ENCODE measurements at regions not wholly inside any gene's neighbourhood (a gene's known extent, or its start where the extent isn't known, plus 50 kb on each side); places are given as distances from the start of the nearest gene placed in this dataset.

DNA sequence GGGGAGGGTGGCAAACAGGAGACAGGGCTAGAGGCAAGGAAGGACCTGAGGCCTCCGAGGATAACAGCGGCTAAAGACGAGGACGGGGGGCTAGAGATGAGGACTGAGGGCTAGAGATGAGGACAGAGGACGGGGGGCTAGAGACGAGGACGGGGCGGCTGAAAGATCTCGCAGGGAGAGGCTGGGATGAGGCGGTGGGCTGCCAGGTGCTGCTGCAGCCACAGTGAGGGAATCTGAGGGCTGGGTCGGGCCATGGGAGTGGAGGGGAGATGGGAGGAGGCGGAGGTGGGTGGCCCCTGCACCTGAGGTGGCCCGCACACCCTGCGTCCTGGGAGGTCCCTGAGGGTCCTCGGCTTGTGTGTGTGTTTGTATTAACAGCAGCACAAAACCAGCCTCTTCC, 350.2 kb upstream of the SALL3 start:
- no peak overlapping the region for H3K27ac Mint-ChIP-seq
- ChIA-PET CTCF (no interaction called here), POLR2A (no interaction called here)
- Histone ChIP-seq H3K9me3 (ENCODE audit: control insufficient read depth in 2 of 3, low read length in 3 of 3) (peaks cover 0 to 4% (median 0%) of the 10 kb centered on the region in 3 experiments), H3K4me3 (ENCODE audit: low read length) (no peak overlapping the region), H3K4me1 (ENCODE audit: control insufficient read depth in 2 of 2, insufficient read depth in 2 of 2, low read length in 2 of 2) (peaks cover 4 to 9% of the 10 kb centered on the region in 2 donors), H3K27me3 (ENCODE audit: control insufficient read depth in 2 of 2, insufficient read depth in 2 of 2, low read length in 2 of 2) (no peaks in the 10 kb centered on the region), H3K36me3 (ENCODE audit: control insufficient read depth in 2 of 3, insufficient read depth in 3 of 3, low read length in 3 of 3) (no peaks in the 10 kb centered on the region), H3K27ac (ENCODE audit: low read depth, low read length) (no peak overlapping the region)
- H3K4me1 Mint-ChIP-seq: peaks cover 0 to 16% (median 7%) of the 10 kb centered on the region in 7 donors
- intact Hi-C loops (cut with micrococcal nuclease): no loop called here
- no peaks in the 10 kb centered on the region for H3K36me3 Mint-ChIP-seq
- peaks cover 0 to 25% (median 19%) of the 10 kb centered on the region in 5 donors for H3K27me3 Mint-ChIP-seq
- ATAC-seq (no peak), DNase-seq (no peak)
- H3K9me3 Mint-ChIP-seq: peaks cover 2 to 23% (median 7%) of the 10 kb centered on the region in 11 donors
- H3K4me3 Mint-ChIP-seq: no peak overlapping the region

DNA sequence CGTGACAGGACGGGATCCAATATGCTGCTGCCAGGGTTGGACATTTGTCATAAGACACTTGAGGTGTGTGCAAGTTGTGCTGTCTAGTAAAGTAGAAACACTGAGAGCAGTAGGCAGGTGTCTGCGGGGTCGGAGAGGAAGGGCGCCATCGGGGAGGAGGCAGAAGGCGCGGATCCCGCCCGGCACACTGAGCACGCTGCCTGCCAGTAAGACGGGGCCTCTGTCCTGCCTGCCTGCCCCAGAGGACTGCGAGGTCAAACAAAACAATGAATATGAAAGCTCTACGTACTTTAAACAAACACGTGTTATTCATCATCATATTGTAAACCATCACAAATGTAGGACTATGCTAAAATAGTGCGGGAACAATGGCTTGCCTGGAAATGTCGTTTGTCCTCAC, 349.3 kb upstream of the SALL3 start:
- no peak overlapping the region for H3K4me3 ChIP-seq (ENCODE audit: low read length)
- no peak overlapping the region for H3K27ac ChIP-seq (ENCODE audit: low read depth, low read length)
- peak overlapping the region in 1 of 9 donors; percentile 26 for H3K27ac Mint-ChIP-seq
- H3K27me3 Mint-ChIP-seq: peaks cover 0 to 16% (median 15%) of the 10 kb centered on the region in 5 donors
- DNase-seq: no peak
- no peaks in the 10 kb centered on the region for H3K36me3 Mint-ChIP-seq
- no peak overlapping the region for H3K4me3 Mint-ChIP-seq
- H3K4me1 Mint-ChIP-seq: peaks cover 0 to 21% (median 7%) of the 10 kb centered on the region in 7 donors
- H3K9me3 ChIP-seq (ENCODE audit: control insufficient read depth in 2 of 3, low read length in 3 of 3): peaks cover 0 to 4% (median 0%) of the 10 kb centered on the region in 3 experiments
- H3K4me1 ChIP-seq (ENCODE audit: control insufficient read depth in 2 of 2, insufficient read depth in 2 of 2, low read length in 2 of 2): peaks cover 9 to 15% of the 10 kb centered on the region in 2 donors
- no peaks in the 10 kb centered on the region for H3K36me3 ChIP-seq (ENCODE audit: control insufficient read depth in 2 of 3, insufficient read depth in 3 of 3, low read length in 3 of 3)
- intact Hi-C loops (cut with micrococcal nuclease): no loop called here
- ChIA-PET CTCF (no interaction called here), POLR2A (no interaction called here)
- no peak for ATAC-seq
- H3K9me3 Mint-ChIP-seq: peaks cover 2 to 23% (median 8%) of the 10 kb centered on the region in 11 donors
- no peaks in the 10 kb centered on the region for H3K27me3 ChIP-seq (ENCODE audit: control insufficient read depth in 2 of 2, insufficient read depth in 2 of 2, low read length in 2 of 2)

DNA sequence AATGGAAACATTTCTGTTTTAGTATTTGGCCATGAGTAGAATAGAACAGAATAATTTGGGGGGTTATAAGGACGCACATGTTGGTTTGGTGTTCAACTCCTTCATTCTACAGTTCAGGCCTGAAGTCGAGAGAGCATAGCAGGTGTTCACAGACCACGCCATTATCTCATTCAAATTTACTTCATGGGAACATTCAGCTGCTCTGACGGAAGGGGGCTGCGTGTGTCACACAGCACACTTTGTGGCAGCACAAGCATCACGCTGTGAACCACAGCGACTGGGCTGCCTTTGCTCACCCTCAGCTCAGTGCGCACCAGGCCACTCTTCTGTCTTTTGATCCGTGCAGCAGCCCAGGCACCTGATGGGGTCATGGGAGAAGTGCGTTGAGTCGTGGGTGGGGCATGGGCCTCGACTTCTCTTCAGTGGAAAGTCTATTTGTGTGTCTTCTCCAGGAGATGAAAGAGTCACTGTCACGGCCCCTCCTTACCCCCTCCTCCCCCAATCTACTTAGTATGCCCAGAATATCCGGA, 348.6 kb upstream of the SALL3 start:
- CTCF ChIA-PET: interaction anchor here (0.9 kb wide), 1 partner anchor 9 kb away, joined by 3 read pairs; no protein-coding TSS in a partner anchor
- Histone ChIP-seq H3K9me3 (ENCODE audit: control insufficient read depth in 2 of 3, low read length in 3 of 3) (peaks cover 0 to 4% (median 0%) of the 10 kb centered on the region in 3 experiments), H3K4me3 (ENCODE audit: low read length) (no peak overlapping the region), H3K27ac (ENCODE audit: low read depth, low read length) (no peak overlapping the region), H3K4me1 (ENCODE audit: control insufficient read depth in 2 of 2, insufficient read depth in 2 of 2, low read length in 2 of 2) (peaks cover 9 to 15% of the 10 kb centered on the region in 2 donors), H3K36me3 (ENCODE audit: control insufficient read depth in 2 of 3, insufficient read depth in 3 of 3, low read length in 3 of 3) (no peaks in the 10 kb centered on the region), H3K27me3 (ENCODE audit: control insufficient read depth in 2 of 2, insufficient read depth in 2 of 2, low read length in 2 of 2) (no peaks in the 10 kb centered on the region)
- DNase-seq (no peak), ATAC-seq (no peak)
- Mint-ChIP-seq H3K36me3 (peaks cover 0 to 4% (median 0%) of the 10 kb centered on the region in 5 donors), H3K27ac (no peak overlapping the region), H3K4me3 (no peak overlapping the region), H3K27me3 (peaks cover 0 to 13% (median 9%) of the 10 kb centered on the region in 5 donors), H3K9me3 (peaks cover 2 to 24% (median 12%) of the 10 kb centered on the region in 11 donors), H3K4me1 (peaks cover 0 to 28% (median 12%) of the 10 kb centered on the region in 7 donors)
- POLR2A ChIA-PET: no interaction called here
- intact Hi-C loops (cut with micrococcal nuclease): no loop called here

DNA sequence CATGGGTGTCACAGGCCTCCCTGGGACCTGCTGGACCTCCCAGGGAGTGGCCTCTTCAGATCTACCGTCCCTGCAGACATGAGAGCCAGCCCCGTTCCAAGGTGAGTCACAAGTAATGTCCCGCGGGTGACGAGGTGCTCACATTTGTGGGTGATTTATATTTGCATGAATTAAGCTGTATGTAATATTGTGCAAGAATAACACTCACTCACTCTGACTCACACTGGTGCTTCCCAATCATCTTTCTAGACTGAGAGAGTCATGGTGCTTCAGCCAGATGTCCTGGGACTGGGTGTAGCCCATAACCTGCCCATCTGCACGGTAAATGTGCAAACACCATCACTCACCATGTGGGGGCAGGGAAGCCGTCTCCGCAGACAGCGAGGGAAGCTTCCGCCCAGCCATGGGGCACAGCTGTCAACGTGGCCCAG, 347.5 kb upstream of the SALL3 start:
- Mint-ChIP-seq H3K4me1 (peaks cover 0 to 32% (median 19%) of the 10 kb centered on the region in 7 donors), H3K27me3 (peaks cover 0 to 4% (median 0%) of the 10 kb centered on the region in 5 donors), H3K36me3 (peaks cover 0 to 10% (median 0%) of the 10 kb centered on the region in 5 donors), H3K27ac (no peak overlapping the region), H3K9me3 (peaks cover 2 to 33% (median 14%) of the 10 kb centered on the region in 11 donors), H3K4me3 (no peak overlapping the region)
- DNase-seq: no peak
- ChIA-PET CTCF (no interaction called here), POLR2A (no interaction called here)
- ATAC-seq: peak; percentile 36
- Histone ChIP-seq H3K27ac (ENCODE audit: low read depth, low read length) (no peak overlapping the region), H3K4me3 (ENCODE audit: low read length) (no peak overlapping the region), H3K27me3 (ENCODE audit: control insufficient read depth in 2 of 2, insufficient read depth in 2 of 2, low read length in 2 of 2) (no peaks in the 10 kb centered on the region), H3K36me3 (ENCODE audit: control insufficient read depth in 2 of 3, insufficient read depth in 3 of 3, low read length in 3 of 3) (no peaks in the 10 kb centered on the region), H3K4me1 (ENCODE audit: control insufficient read depth in 2 of 2, insufficient read depth in 2 of 2, low read length in 2 of 2) (peaks cover 9 to 15% of the 10 kb centered on the region in 2 donors), H3K9me3 (ENCODE audit: control insufficient read depth in 2 of 3, low read length in 3 of 3) (peaks cover 0 to 4% (median 0%) of the 10 kb centered on the region in 3 experiments)
- intact Hi-C loops (cut with micrococcal nuclease): no loop called here

DNA sequence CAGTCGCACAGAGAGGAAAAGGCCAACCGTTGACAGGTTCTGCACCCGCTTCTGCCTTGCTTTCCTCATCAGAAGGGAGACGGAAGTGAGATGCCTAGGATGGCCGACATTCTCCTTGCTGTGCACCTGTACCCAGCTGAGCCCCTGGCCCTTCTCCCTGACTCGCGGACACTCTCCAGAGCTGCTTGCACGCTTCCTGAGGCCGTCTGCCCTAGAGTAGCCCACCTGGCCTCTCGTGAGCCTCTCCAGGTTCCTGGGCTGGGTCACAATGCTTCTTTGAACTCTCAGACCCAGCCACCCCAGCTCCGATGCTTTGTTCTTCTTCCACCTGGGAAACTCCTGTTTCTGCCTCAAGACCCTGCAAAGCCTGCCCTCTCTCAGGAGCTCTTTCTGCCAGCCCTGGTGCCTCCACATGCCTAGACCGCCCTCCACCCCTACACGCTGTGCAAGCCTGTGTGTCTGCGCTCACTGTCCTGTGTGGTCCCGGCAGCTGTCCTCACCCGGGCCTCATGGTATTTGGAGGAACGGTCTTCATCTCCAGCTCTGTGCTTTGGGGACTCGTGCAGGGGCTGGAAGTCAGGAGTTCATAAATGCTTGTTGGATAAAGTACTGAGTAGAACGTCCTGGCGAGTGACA, 345.4 kb upstream of the SALL3 start:
- H3K36me3 ChIP-seq (ENCODE audit: control insufficient read depth in 2 of 3, insufficient read depth in 3 of 3, low read length in 3 of 3): no peaks in the 10 kb centered on the region
- no peak overlapping the region for H3K4me3 ChIP-seq (ENCODE audit: low read length)
- no peak overlapping the region for H3K27ac ChIP-seq (ENCODE audit: low read depth, low read length)
- no peaks in the 10 kb centered on the region for H3K27me3 ChIP-seq (ENCODE audit: control insufficient read depth in 2 of 2, insufficient read depth in 2 of 2, low read length in 2 of 2)
- H3K27me3 Mint-ChIP-seq: no peaks in the 10 kb centered on the region
- H3K4me3 Mint-ChIP-seq: peak overlapping the region in 3 of 10 donors; percentile 38 to 71 (median 39)
- DNase-seq: no peak
- ChIA-PET POLR2A (no interaction called here), CTCF (interaction anchor here (0.6 kb wide), 1 partner anchor 29 kb away, joined by 3 read pairs; no protein-coding TSS in a partner anchor)
- H3K4me1 Mint-ChIP-seq: peaks cover 0 to 29% (median 19%) of the 10 kb centered on the region in 7 donors
- H3K36me3 Mint-ChIP-seq: peaks cover 0 to 10% (median 0%) of the 10 kb centered on the region in 5 donors
- H3K9me3 Mint-ChIP-seq: peaks cover 0 to 32% (median 12%) of the 10 kb centered on the region in 11 donors
- peak overlapping the region in 7 of 9 donors; percentile 40 to 81 (median 63) for H3K27ac Mint-ChIP-seq
- no peak for ATAC-seq
- peaks cover 0 to 3% (median 0%) of the 10 kb centered on the region in 3 experiments for H3K9me3 ChIP-seq (ENCODE audit: control insufficient read depth in 2 of 3, low read length in 3 of 3)
- peaks cover 9 to 15% of the 10 kb centered on the region in 2 donors for H3K4me1 ChIP-seq (ENCODE audit: control insufficient read depth in 2 of 2, insufficient read depth in 2 of 2, low read length in 2 of 2)
- intact Hi-C loops (cut with micrococcal nuclease): no loop called here

DNA sequence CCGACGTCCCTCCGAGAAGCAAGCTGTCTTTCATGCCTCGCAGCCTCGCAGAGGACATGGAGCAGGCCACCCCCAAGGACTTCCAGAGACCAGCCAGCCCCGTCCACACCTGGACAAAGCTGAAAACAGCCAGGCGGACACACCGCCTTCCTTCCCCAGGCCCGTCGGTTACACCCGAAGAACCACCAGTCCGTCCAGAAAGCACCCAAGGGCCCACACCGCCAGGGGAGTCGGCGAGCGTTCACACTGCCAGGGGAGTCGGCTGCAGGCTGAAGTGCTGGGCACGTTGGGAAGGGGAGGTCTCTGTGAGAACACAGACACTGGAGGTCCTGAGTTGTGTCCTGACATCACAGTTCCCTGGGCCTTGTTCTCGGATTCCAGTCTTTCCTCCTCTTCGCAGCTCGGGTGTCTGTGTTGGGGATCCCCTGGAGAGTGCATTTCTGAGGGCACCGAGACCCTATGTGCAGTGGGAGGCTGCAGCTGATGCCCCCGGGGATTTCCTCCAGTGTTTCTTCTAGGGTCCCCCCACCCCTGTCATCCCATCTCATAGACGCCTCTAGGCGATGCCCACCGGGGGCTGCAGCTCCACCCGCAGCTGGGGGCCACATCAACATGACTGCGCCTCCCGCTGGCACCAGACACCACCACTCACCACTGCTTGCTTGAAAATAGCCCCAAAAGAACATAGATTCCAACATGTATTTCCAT, 344.4 kb upstream of the SALL3 start:
- intact Hi-C loops (cut with micrococcal nuclease): no loop called here
- ChIA-PET POLR2A (no interaction called here), CTCF (no interaction called here)
- Histone ChIP-seq H3K27ac (ENCODE audit: low read depth, low read length) (no peak overlapping the region), H3K4me1 (ENCODE audit: control insufficient read depth in 2 of 2, insufficient read depth in 2 of 2, low read length in 2 of 2) (peaks cover 9 to 15% of the 10 kb centered on the region in 2 donors), H3K9me3 (ENCODE audit: control insufficient read depth in 2 of 3, low read length in 3 of 3) (no peaks in the 10 kb centered on the region), H3K27me3 (ENCODE audit: control insufficient read depth in 2 of 2, insufficient read depth in 2 of 2, low read length in 2 of 2) (no peaks in the 10 kb centered on the region), H3K4me3 (ENCODE audit: low read length) (no peak overlapping the region), H3K36me3 (ENCODE audit: control insufficient read depth in 2 of 3, insufficient read depth in 3 of 3, low read length in 3 of 3) (no peaks in the 10 kb centered on the region)
- H3K4me3 Mint-ChIP-seq: peak overlapping the region in 2 of 10 donors; percentile 17 to 44
- peaks cover 0 to 35% (median 19%) of the 10 kb centered on the region in 7 donors for H3K4me1 Mint-ChIP-seq
- no peaks in the 10 kb centered on the region for H3K27me3 Mint-ChIP-seq
- no peak for DNase-seq
- ATAC-seq: no peak
- peak overlapping the region in 2 of 9 donors; percentile 2 to 4 for H3K27ac Mint-ChIP-seq
- peaks cover 0 to 32% (median 9%) of the 10 kb centered on the region in 11 donors for H3K9me3 Mint-ChIP-seq
- H3K36me3 Mint-ChIP-seq: peaks cover 0 to 10% (median 0%) of the 10 kb centered on the region in 5 donors
